ENCODE measurements at regions not wholly inside any gene's neighbourhood (a gene's known extent, or its start where the extent isn't known, plus 50 kb on each side); places are given as distances from the start of the nearest gene placed in this dataset.
"Not testable (repeated sequence)": the region's sequence is repeated elsewhere in the genome, so short reads cannot be mapped to it uniquely, and the experiment has no call there.

DNA sequence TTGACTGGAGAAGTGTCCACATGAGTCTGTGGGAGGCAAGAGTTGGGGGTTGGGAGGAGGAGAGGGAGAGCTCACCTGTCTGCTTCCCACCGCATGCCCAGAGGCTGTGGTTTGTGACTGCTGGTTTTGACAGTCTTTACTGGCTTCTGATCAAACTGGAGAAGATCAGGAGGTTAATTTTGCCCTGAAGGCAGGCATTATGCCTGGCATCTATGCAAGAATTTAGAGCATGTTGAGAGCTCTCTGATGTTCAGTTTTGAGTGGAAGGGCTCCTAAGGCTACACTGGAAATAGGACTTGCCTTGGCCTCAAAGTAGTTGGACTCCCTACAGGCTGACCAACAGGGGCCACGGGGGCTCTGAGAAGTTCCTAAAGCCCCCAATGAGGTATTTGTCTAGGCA is 101.6 kb downstream of the TLR5 start:
- H3K4me3 ChIP-seq (ENCODE audit: low read length) = no peak overlapping the region
- TF ChIP-seq, protein P1, sequence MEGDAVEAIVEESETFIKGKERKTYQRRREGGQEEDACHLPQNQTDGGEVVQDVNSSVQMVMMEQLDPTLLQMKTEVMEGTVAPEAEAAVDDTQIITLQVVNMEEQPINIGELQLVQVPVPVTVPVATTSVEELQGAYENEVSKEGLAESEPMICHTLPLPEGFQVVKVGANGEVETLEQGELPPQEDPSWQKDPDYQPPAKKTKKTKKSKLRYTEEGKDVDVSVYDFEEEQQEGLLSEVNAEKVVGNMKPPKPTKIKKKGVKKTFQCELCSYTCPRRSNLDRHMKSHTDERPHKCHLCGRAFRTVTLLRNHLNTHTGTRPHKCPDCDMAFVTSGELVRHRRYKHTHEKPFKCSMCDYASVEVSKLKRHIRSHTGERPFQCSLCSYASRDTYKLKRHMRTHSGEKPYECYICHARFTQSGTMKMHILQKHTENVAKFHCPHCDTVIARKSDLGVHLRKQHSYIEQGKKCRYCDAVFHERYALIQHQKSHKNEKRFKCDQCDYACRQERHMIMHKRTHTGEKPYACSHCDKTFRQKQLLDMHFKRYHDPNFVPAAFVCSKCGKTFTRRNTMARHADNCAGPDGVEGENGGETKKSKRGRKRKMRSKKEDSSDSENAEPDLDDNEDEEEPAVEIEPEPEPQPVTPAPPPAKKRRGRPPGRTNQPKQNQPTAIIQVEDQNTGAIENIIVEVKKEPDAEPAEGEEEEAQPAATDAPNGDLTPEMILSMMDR (conservative IDR thresholded peaks at IDR 0.05; ENCODE audit: low read length) = no peak
- DNase-seq (ENCODE audit: low read depth) = peak; percentile 9

- DNase-seq (ENCODE audit: low read depth) = no peak
- TF ChIP-seq, protein P1 (conservative IDR thresholded peaks at IDR 0.05; ENCODE audit: low read length) = no peak
- no peak overlapping the region for H3K4me3 ChIP-seq (ENCODE audit: low read length)
Measured at GRCh38 chr1:223045164-223045957, 97.7 kb downstream of the TLR5 start.

- TF ChIP-seq, protein P1 (conservative IDR thresholded peaks at IDR 0.05; ENCODE audit: low read length) = no peak
Measured at GRCh38 chr1:223046011-223046410, 97.0 kb downstream of the TLR5 start.

DNA sequence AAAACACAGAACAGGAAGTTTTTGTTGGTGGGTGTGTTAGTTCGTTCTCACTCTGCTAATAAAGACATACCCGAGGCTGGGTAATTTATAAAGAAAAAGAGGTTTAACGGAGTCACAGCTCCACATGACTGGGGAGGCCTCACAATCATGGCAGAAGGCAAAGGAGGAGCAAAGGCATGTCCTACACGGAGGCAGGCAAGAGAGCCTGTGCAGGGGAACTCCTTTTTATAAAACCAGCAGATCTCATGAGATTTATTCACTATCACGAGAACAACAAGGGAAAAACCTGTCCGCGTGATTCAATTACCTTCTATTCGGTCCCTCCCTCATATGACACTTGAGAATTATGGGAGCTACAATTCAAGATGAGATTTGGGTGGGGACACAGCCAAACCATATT is 96.6 kb downstream of the TLR5 start:
- H3K4me3 ChIP-seq (ENCODE audit: low read length); DNase-seq (ENCODE audit: low read depth): not testable (repeated sequence)

More at GRCh38 chr1:223046011-223046410, 97.0 kb downstream of the TLR5 start:
- DNase-seq (ENCODE audit: low read depth) = no peak
- no peak overlapping the region for H3K4me3 ChIP-seq (ENCODE audit: low read length)

- no peak for DNase-seq (ENCODE audit: low read depth)
- TF ChIP-seq, protein P1 (conservative IDR thresholded peaks at IDR 0.05; ENCODE audit: low read length) = no peak
- H3K4me3 ChIP-seq (ENCODE audit: low read length) = no peak overlapping the region
Measured at GRCh38 chr1:223048026-223048425, 95.0 kb downstream of the TLR5 start.

- TF ChIP-seq, protein P1 (conservative IDR thresholded peaks at IDR 0.05; ENCODE audit: low read length) = no peak
- H3K4me3 ChIP-seq (ENCODE audit: low read length) = no peak overlapping the region
Measured at GRCh38 chr1:223052462-223052861, 90.6 kb downstream of the TLR5 start.

GRCh38 chr1:223052931-223053330 is 90.1 kb downstream of the TLR5 start:
- TF ChIP-seq, protein P1 (conservative IDR thresholded peaks at IDR 0.05; ENCODE audit: low read length) = no peak
- peak; percentile 18 for DNase-seq (ENCODE audit: low read depth)
- no peak overlapping the region for H3K4me3 ChIP-seq (ENCODE audit: low read length)

More at GRCh38 chr1:223052462-223052861, 90.6 kb downstream of the TLR5 start:
- DNase-seq (ENCODE audit: low read depth) = no peak
